SK-N-SH (cell line): ENCODE measurements at regions not wholly inside any gene's neighbourhood (a gene's known extent, or its start where the extent isn't known, plus 50 kb on each side); places are given as distances from the start of the nearest gene placed in this dataset.

Experiments
- CTCF ChIA-PET: fragments of 300-600, 350-600 bp; formaldehyde crosslinking; extraction: SDS; loops from one replicate; lab custom pipeline; 2021; lab: Yijun Ruan, JAX
- POLR2A ChIA-PET: fragments of 350-600 bp; sonication (Branson Sonifier 250); formaldehyde crosslinking; extraction: SDS; loops from one replicate; lab custom pipeline; 2020; ENCODE audit warnings: antibody characterized with exemption, inconsistent platforms; lab: Yijun Ruan, JAX
- DNase-seq: peaks from one replicate; pipeline ENCODE4 v3.0.0; 2012
- H2AFZ ChIP-seq: fragments of 200-600 bp; sonication (generic); 2 replicates; pipeline ENCODE4 v1.8.1; 2016; ENCODE audit warnings: antibody characterized with exemption, mild to moderate bottlenecking, low read depth
- H3F3A ChIP-seq: fragments of 200-600 bp; sonication (generic); replicated peaks from 2 replicates; pipeline ENCODE3; 2016; ENCODE audit warnings: antibody characterized with exemption, mild to moderate bottlenecking; ENCODE audit not compliant: insufficient read depth
- H3K27ac ChIP-seq, 2 experiments: fragments of 200-500 bp in 1 of 2; fragments of 200-600 bp in 1 of 2; sonication (Bioruptor generic) in 1 of 2; sonication (generic), shearing (Covaris generic) in 1 of 2; 2 replicates each; pipeline versions ENCODE4 v1.5.1 to v1.6.1; 2014 to 2016; ENCODE audit warnings: low read depth in 2 of 2, inconsistent platforms in 1 of 2, low read length in 1 of 2, mild to moderate bottlenecking in 1 of 2, mixed read lengths in 1 of 2
- H3K27me3 ChIP-seq: fragments of 200-600 bp; sonication (generic), shearing (Covaris generic); 2 replicates; pipeline ENCODE4 v1.6.1; 2016; ENCODE audit warnings: mixed run types; ENCODE audit not compliant: insufficient read depth
- H3K36me3 ChIP-seq, 2 experiments: fragments of 200-500 bp in 1 of 2; fragments of 200-600 bp in 1 of 2; sonication (Bioruptor generic) in 1 of 2; sonication (generic) in 1 of 2; replicated peaks in 1 of 2; 2 replicates each; pipeline versions ENCODE3 to v1.5.1; 2014 to 2016; ENCODE audit warnings: low read length in 1 of 2, mild to moderate bottlenecking in 1 of 2; ENCODE audit not compliant: insufficient read depth in 2 of 2, control insufficient read depth in 1 of 2
- H3K4me1 ChIP-seq, 2 experiments: fragments of 200-500 bp in 1 of 2; fragments of 200-600 bp in 1 of 2; sonication (Bioruptor generic) in 1 of 2; sonication (generic), shearing (Covaris generic) in 1 of 2; 2 replicates each; pipeline versions ENCODE4 v1.5.1 to v1.6.1; 2014 to 2016; ENCODE audit warnings: low read depth in 1 of 2, low read length in 1 of 2, mixed run types in 1 of 2; ENCODE audit not compliant: insufficient read depth in 2 of 2, control insufficient read depth in 1 of 2
- H3K4me2 ChIP-seq: fragments of 200-600 bp; sonication (generic), shearing (Covaris generic); 2 replicates; pipeline ENCODE4 v1.6.1; 2017; ENCODE audit warnings: mixed run types
- H3K4me3 ChIP-seq, 2 experiments: fragments of 200-500 bp in 1 of 2; fragments of 200-600 bp in 1 of 2; sonication (Bioruptor generic) in 1 of 2; sonication (generic), shearing (Covaris generic) in 1 of 2; 2 replicates each; pipeline versions ENCODE4 v1.5.1 to v1.8.1; 2014 to 2016; ENCODE audit warnings: low read depth in 2 of 2, inconsistent platforms in 1 of 2, low read length in 1 of 2, mild to moderate bottlenecking in 1 of 2, mixed read lengths in 1 of 2, moderate library complexity in 1 of 2
- H3K79me2 ChIP-seq: fragments of 200-600 bp; sonication (generic); 2 replicates; pipeline ENCODE4 v1.8.1; 2017; ENCODE audit warnings: mild to moderate bottlenecking; ENCODE audit not compliant: insufficient read depth
- H3K9ac ChIP-seq: fragments of 200-600 bp; sonication (generic); 2 replicates; pipeline ENCODE4 v1.6.1; 2017; ENCODE audit warnings: mixed run types
- H3K9me2 ChIP-seq: fragments of 200-600 bp; sonication (generic); 2 replicates; pipeline ENCODE4 v1.6.1; 2017; ENCODE audit warnings: mixed run types
- H3K9me3 ChIP-seq: fragments of 200-600 bp; sonication (generic); 2 replicates; pipeline ENCODE4 v1.6.1; 2017; ENCODE audit warnings: mixed run types, mild to moderate bottlenecking, moderate library complexity
- H4K20me1 ChIP-seq: fragments of 200-600 bp; sonication (generic); 2 replicates; pipeline ENCODE4 v1.6.1; 2017; ENCODE audit warnings: mild to moderate bottlenecking, mixed run types; ENCODE audit not compliant: insufficient read depth
- ELF1 ChIP-seq: IDR thresholded peaks from 2 replicates; pipeline ENCODE4 v1.4.0; 2012
- EZH2phosphoT487 ChIP-seq: fragments of 200-600 bp; sonication (generic); IDR thresholded peaks from 2 replicates; pipeline ENCODE4 v1.6.1; 2017; ENCODE audit warnings: low read depth, mixed run types, mild to moderate bottlenecking, antibody characterized with exemption, moderate library complexity, borderline replicate concordance
- FOSL2 ChIP-seq: IDR thresholded peaks from 2 replicates; pipeline ENCODE4 v1.4.0; 2012; ENCODE audit warnings: low read depth, mild to moderate bottlenecking, moderate library complexity, borderline replicate concordance
- GABPA ChIP-seq: IDR thresholded peaks from 2 replicates; pipeline ENCODE4 v1.4.0; 2012; ENCODE audit warnings: low read depth, mild to moderate bottlenecking
- IRF3 ChIP-seq: fragments of 150-350 bp; IDR thresholded peaks from 2 replicates; pipeline ENCODE4 v1.6.1; 2016; ENCODE audit warnings: mild to moderate bottlenecking, low read depth, low read length
- JUND ChIP-seq: IDR thresholded peaks from 2 replicates; pipeline ENCODE4 v1.4.0; 2012
- MEF2A ChIP-seq: IDR thresholded peaks from 2 replicates; pipeline ENCODE4 v1.4.0; 2012; ENCODE audit warnings: low read depth, borderline replicate concordance
- RCOR1 ChIP-seq: fragments of 150-350 bp; IDR thresholded peaks from 2 replicates; pipeline ENCODE4 v1.6.1; 2017; ENCODE audit warnings: antibody characterized with exemption, low read length
- RFX5 ChIP-seq: IDR thresholded peaks from 2 replicates; pipeline ENCODE4 v1.6.1; 2012; ENCODE audit warnings: mild to moderate bottlenecking, improper control_type of control experiment, low read length
- RXRA ChIP-seq: IDR thresholded peaks from 2 replicates; pipeline ENCODE4 v1.4.0; 2012; ENCODE audit warnings: low read depth, mild to moderate bottlenecking, borderline replicate concordance
- SIN3A ChIP-seq: IDR thresholded peaks from 2 replicates; pipeline ENCODE4 v1.6.1; 2012; ENCODE audit warnings: low read depth, mild to moderate bottlenecking, low read length, moderate library complexity, borderline replicate concordance
- TCF12 ChIP-seq: IDR thresholded peaks from 2 replicates; pipeline ENCODE4 v1.4.0; 2012
- TEAD4 ChIP-seq: IDR thresholded peaks from 2 replicates; pipeline ENCODE4 v1.4.0; 2012; ENCODE audit warnings: mild to moderate bottlenecking, borderline replicate concordance; ENCODE audit not compliant: insufficient read depth
- YY1 ChIP-seq: IDR thresholded peaks from 2 replicates; pipeline ENCODE4 v1.4.0; 2012; ENCODE audit warnings: low read depth, mild to moderate bottlenecking
- WGBS: methylation state at CpG from one replicate; pipeline ENCODE4 v1.1.6; 2017; ENCODE audit warnings: low lambda C conversion rate; 5-methylcytosine and 5-hydroxymethylcytosine counted together
- TF ChIP-seq, protein P1 (sequence below): IDR thresholded peaks from 2 replicates; pipeline ENCODE4 v1.4.0; 2012; ENCODE audit warnings: low read depth, borderline replicate concordance
- TF ChIP-seq, protein P2 (sequence below): IDR thresholded peaks from 2 replicates; pipeline ENCODE4; 2012
- TF ChIP-seq, protein P3 (sequence below): fragments of 150-350 bp; IDR thresholded peaks from 2 replicates; pipeline ENCODE4 v1.6.1; 2017; ENCODE audit warnings: antibody characterized with exemption, low read length, low read depth, borderline replicate concordance
- TF ChIP-seq, protein P4 (sequence below): IDR thresholded peaks from 2 replicates; pipeline ENCODE4 v1.4.0; 2012; ENCODE audit warnings: low read depth
- TF ChIP-seq, protein P5 (sequence below): IDR thresholded peaks from 2 replicates; pipeline ENCODE4 v1.6.1; 2012; ENCODE audit warnings: mild to moderate bottlenecking, low read depth, low read length, moderate library complexity

DNA sequence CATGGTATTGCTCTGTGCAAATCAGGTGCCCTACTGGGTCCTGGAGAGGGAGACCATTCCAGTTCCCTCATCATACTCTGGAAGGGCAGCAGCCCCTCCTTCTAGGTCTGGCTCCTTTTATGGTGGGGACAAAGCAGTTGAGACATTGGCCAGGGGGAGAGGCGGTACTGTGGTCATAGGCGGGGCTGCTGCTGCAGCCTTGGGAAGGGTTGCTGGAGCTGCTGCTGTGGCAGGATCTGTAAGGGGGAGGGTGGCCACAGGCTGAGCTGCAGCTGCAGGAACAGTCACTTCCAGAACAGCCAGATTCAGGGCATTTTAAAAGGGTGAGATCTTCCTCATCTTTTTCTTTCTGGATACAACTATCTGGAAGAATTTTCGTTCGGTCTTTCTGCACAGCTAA lies 233.0 kb upstream of the SGCD start:
- no peaks in the 10 kb centered on the region for H3K27me3 ChIP-seq
- ChIA-PET POLR2A (no interaction called here), CTCF (no interaction called here)
- H3K9ac ChIP-seq: no peak overlapping the region
- no peak overlapping the region for H3K4me3 ChIP-seq
- H3K27ac ChIP-seq: no peak overlapping the region
- 76% methylated on average over 4 of the region's 4 CpGs for WGBS
- no peaks in the 10 kb centered on the region for H3K4me1 ChIP-seq
- H4K20me1 ChIP-seq: no peaks in the 10 kb centered on the region
- H3K4me2 ChIP-seq: no peak overlapping the region
- no peaks in the 10 kb centered on the region for H3F3A ChIP-seq
- no peak overlapping the region for H2AFZ ChIP-seq
- no peaks in the 10 kb centered on the region for H3K9me2 ChIP-seq
- no peaks in the 10 kb centered on the region for H3K79me2 ChIP-seq
- TF ChIP-seq JUND (no peak), ELF1 (no peak), RXRA (no peak), RCOR1 (no peak), SIN3A (no peak), TEAD4 (no peak), GABPA (no peak), RFX5 (no peak), MEF2A (no peak), IRF3 (no peak), YY1 (no peak), EZH2phosphoT487 (no peak), TCF12 (no peak), FOSL2 (no peak)
- TF ChIP-seq, protein P1, sequence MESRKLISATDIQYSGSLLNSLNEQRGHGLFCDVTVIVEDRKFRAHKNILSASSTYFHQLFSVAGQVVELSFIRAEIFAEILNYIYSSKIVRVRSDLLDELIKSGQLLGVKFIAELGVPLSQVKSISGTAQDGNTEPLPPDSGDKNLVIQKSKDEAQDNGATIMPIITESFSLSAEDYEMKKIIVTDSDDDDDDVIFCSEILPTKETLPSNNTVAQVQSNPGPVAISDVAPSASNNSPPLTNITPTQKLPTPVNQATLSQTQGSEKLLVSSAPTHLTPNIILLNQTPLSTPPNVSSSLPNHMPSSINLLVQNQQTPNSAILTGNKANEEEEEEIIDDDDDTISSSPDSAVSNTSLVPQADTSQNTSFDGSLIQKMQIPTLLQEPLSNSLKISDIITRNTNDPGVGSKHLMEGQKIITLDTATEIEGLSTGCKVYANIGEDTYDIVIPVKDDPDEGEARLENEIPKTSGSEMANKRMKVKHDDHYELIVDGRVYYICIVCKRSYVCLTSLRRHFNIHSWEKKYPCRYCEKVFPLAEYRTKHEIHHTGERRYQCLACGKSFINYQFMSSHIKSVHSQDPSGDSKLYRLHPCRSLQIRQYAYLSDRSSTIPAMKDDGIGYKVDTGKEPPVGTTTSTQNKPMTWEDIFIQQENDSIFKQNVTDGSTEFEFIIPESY: no peak
- TF ChIP-seq, protein P2, sequence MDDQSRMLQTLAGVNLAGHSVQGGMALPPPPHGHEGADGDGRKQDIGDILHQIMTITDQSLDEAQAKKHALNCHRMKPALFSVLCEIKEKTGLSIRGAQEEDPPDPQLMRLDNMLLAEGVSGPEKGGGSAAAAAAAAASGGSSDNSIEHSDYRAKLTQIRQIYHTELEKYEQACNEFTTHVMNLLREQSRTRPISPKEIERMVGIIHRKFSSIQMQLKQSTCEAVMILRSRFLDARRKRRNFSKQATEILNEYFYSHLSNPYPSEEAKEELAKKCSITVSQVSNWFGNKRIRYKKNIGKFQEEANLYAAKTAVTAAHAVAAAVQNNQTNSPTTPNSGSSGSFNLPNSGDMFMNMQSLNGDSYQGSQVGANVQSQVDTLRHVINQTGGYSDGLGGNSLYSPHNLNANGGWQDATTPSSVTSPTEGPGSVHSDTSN: no peak
- TF ChIP-seq, protein P3, sequence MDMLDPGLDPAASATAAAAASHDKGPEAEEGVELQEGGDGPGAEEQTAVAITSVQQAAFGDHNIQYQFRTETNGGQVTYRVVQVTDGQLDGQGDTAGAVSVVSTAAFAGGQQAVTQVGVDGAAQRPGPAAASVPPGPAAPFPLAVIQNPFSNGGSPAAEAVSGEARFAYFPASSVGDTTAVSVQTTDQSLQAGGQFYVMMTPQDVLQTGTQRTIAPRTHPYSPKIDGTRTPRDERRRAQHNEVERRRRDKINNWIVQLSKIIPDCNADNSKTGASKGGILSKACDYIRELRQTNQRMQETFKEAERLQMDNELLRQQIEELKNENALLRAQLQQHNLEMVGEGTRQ: no peak
- TF ChIP-seq, protein P4, sequence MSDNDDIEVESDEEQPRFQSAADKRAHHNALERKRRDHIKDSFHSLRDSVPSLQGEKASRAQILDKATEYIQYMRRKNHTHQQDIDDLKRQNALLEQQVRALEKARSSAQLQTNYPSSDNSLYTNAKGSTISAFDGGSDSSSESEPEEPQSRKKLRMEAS: no peak
- TF ChIP-seq, protein P5, sequence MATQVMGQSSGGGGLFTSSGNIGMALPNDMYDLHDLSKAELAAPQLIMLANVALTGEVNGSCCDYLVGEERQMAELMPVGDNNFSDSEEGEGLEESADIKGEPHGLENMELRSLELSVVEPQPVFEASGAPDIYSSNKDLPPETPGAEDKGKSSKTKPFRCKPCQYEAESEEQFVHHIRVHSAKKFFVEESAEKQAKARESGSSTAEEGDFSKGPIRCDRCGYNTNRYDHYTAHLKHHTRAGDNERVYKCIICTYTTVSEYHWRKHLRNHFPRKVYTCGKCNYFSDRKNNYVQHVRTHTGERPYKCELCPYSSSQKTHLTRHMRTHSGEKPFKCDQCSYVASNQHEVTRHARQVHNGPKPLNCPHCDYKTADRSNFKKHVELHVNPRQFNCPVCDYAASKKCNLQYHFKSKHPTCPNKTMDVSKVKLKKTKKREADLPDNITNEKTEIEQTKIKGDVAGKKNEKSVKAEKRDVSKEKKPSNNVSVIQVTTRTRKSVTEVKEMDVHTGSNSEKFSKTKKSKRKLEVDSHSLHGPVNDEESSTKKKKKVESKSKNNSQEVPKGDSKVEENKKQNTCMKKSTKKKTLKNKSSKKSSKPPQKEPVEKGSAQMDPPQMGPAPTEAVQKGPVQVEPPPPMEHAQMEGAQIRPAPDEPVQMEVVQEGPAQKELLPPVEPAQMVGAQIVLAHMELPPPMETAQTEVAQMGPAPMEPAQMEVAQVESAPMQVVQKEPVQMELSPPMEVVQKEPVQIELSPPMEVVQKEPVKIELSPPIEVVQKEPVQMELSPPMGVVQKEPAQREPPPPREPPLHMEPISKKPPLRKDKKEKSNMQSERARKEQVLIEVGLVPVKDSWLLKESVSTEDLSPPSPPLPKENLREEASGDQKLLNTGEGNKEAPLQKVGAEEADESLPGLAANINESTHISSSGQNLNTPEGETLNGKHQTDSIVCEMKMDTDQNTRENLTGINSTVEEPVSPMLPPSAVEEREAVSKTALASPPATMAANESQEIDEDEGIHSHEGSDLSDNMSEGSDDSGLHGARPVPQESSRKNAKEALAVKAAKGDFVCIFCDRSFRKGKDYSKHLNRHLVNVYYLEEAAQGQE: no peak
- H3K9me3 ChIP-seq: no peaks in the 10 kb centered on the region
- H3K36me3 ChIP-seq: no peaks in the 10 kb centered on the region
- DNase-seq: no peak
